Body of pancreas (tissue), 4 donors: ENCODE measurements at regions not wholly inside any gene's neighbourhood (a gene's known extent, or its start where the extent isn't known, plus 50 kb on each side); places are given as distances from the start of the nearest gene placed in this dataset.

Experiments
- POLR2A ChIP-seq, 3 donors: fragments of 450-650 bp; IDR thresholded peaks; one replicate each; pipeline ENCODE4 v1.6.1; 2016; ENCODE audit warnings: antibody characterized with exemption in 3 of 3, mild to moderate bottlenecking in 2 of 3
- TF ChIP-seq, protein P1 (sequence below), 7 experiments: fragments of 450-650 bp in 4 of 7; fragments of 200-600 bp in 3 of 7; sonication (generic) in 3 of 7; IDR thresholded peaks; one replicate each; pipeline ENCODE4 v1.5.1; 2016 to 2019; ENCODE audit warnings: antibody characterized with exemption in 7 of 7

DNA sequence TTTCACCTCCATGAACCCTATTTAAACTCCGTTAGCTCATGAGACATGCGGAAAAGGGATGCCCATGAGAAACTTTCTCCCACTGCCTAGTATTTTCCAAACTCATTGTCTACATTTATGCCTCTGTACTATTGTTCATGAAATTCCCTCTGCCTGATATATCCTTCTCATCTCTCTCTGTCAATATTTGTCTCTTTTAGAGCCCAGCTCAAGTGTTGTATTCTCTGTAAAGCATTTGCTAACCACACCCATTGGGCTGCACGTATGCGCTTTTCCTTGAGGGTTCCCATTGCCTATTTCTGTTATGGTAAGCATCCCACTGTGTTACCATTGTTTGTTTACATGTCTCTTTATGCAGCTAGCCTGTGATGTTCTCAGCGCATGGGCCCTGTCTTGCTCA lies 211.4 kb downstream of the MDFIC start:
- no peak for TF ChIP-seq POLR2A (IDR thresholded peaks at IDR 0.05)
- TF ChIP-seq, protein P1, sequence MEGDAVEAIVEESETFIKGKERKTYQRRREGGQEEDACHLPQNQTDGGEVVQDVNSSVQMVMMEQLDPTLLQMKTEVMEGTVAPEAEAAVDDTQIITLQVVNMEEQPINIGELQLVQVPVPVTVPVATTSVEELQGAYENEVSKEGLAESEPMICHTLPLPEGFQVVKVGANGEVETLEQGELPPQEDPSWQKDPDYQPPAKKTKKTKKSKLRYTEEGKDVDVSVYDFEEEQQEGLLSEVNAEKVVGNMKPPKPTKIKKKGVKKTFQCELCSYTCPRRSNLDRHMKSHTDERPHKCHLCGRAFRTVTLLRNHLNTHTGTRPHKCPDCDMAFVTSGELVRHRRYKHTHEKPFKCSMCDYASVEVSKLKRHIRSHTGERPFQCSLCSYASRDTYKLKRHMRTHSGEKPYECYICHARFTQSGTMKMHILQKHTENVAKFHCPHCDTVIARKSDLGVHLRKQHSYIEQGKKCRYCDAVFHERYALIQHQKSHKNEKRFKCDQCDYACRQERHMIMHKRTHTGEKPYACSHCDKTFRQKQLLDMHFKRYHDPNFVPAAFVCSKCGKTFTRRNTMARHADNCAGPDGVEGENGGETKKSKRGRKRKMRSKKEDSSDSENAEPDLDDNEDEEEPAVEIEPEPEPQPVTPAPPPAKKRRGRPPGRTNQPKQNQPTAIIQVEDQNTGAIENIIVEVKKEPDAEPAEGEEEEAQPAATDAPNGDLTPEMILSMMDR (IDR thresholded peaks at IDR 0.05), result no peak
